Stimulated activated effector memory CD8-positive, alpha-beta T cell treated with anti-CD3 and anti-CD28 coated beads, Interleukin-12 subunit alpha, Interleukin-12 subunit beta, amount 100 ng/mL, for 72 hours (primary cell): ENCODE measurements at regions not wholly inside any gene's neighbourhood (a gene's known extent, or its start where the extent isn't known, plus 50 kb on each side); places are given as distances from the start of the nearest gene placed in this dataset.
A peak's percentile ranks its signal among the peaks of the same experiment; 100 is the strongest.

Experiments used
- ATAC-seq: fragments of 150-1000 bp; cut with Tn5 transposase; 2 replicates; pipeline ENCODE4 v1.10.0; 2021
- DNase-seq, 2 donors: peaks; one replicate each; pipeline ENCODE4 v3.0.0; 2021 to 2022; ENCODE audit warnings: low spot score in 2 of 2
- H3K27ac Mint-ChIP-seq: one replicate; pipeline ENCODE4 v1.8.0; 2022; ENCODE audit warnings: mild to moderate bottlenecking, mixed read lengths
- H3K36me3 Mint-ChIP-seq: one replicate; pipeline ENCODE4 v1.8.0; 2022; ENCODE audit warnings: mild to moderate bottlenecking, mixed read lengths
- H3K4me1 Mint-ChIP-seq: one replicate; pipeline ENCODE4 v1.8.0; 2022; ENCODE audit warnings: mixed read lengths
- H3K4me3 Mint-ChIP-seq: one replicate; pipeline ENCODE4 v1.8.0; 2022; ENCODE audit warnings: mild to moderate bottlenecking, mixed read lengths
- H3K9me3 Mint-ChIP-seq: one replicate; pipeline ENCODE4 v1.8.0; 2022; ENCODE audit warnings: mixed read lengths

- DNase-seq = no peak
- Mint-ChIP-seq H3K27ac (no peak overlapping the region), H3K36me3 (no peaks in the 10 kb centered on the region)
Observed at GRCh38 chr13:42707048-42707447, 74.3 kb upstream of the FAM216B start.

GRCh38 chr13:42707586-42707985, 73.8 kb upstream of the FAM216B start:
- no peaks in the 10 kb centered on the region for H3K9me3 Mint-ChIP-seq

More at GRCh38 chr13:42707048-42707447, 74.3 kb upstream of the FAM216B start:
- Mint-ChIP-seq H3K9me3 (no peaks in the 10 kb centered on the region), H3K4me1 (no peaks in the 10 kb centered on the region), H3K4me3 (no peak overlapping the region)
- no peak for ATAC-seq

GRCh38 chr13:42708391-42708790, 73.0 kb upstream of the FAM216B start:
- no peak for DNase-seq
- Mint-ChIP-seq H3K27ac (no peak overlapping the region), H3K4me3 (no peak overlapping the region), H3K4me1 (no peaks in the 10 kb centered on the region), H3K9me3 (no peaks in the 10 kb centered on the region), H3K36me3 (no peaks in the 10 kb centered on the region)
- ATAC-seq = no peak

More at GRCh38 chr13:42707586-42707985, 73.8 kb upstream of the FAM216B start:
- ATAC-seq = no peak
- Mint-ChIP-seq H3K36me3 (no peaks in the 10 kb centered on the region), H3K4me1 (no peaks in the 10 kb centered on the region), H3K27ac (no peak overlapping the region), H3K4me3 (no peak overlapping the region)
- no peak for DNase-seq

- no peaks in the 10 kb centered on the region for H3K4me1 Mint-ChIP-seq
- H3K4me3 Mint-ChIP-seq = no peak overlapping the region
- no peaks in the 10 kb centered on the region for H3K36me3 Mint-ChIP-seq
Observed at GRCh38 chr13:42709276-42709675, 72.1 kb upstream of the FAM216B start.

GRCh38 chr13:42715909-42716308, 65.5 kb upstream of the FAM216B start:
- no peak overlapping the region for H3K27ac Mint-ChIP-seq
- no peak overlapping the region for H3K4me3 Mint-ChIP-seq
- ATAC-seq = no peak
- H3K4me1 Mint-ChIP-seq = no peaks in the 10 kb centered on the region
- no peak for DNase-seq
- H3K36me3 Mint-ChIP-seq = no peaks in the 10 kb centered on the region
- H3K9me3 Mint-ChIP-seq = no peaks in the 10 kb centered on the region

More at GRCh38 chr13:42709276-42709675, 72.1 kb upstream of the FAM216B start:
- ATAC-seq (no peak), DNase-seq (no peak)
- H3K27ac Mint-ChIP-seq = no peak overlapping the region
- H3K9me3 Mint-ChIP-seq = no peaks in the 10 kb centered on the region

- Mint-ChIP-seq H3K4me3 (no peak overlapping the region), H3K4me1 (no peaks in the 10 kb centered on the region), H3K27ac (no peak overlapping the region), H3K36me3 (no peaks in the 10 kb centered on the region), H3K9me3 (no peaks in the 10 kb centered on the region)
- ATAC-seq = no peak
- no peak for DNase-seq
Observed at GRCh38 chr13:42717176-42717575, 64.2 kb upstream of the FAM216B start.

GRCh38 chr13:42720113-42720857, 61.1 kb upstream of the FAM216B start:
- Mint-ChIP-seq H3K4me1 (no peaks in the 10 kb centered on the region), H3K4me3 (no peak overlapping the region), H3K36me3 (no peaks in the 10 kb centered on the region), H3K27ac (no peak overlapping the region), H3K9me3 (no peaks in the 10 kb centered on the region)
- ATAC-seq (peak; percentile 93), DNase-seq (no peak)

GRCh38 chr13:42720858-42721219, 60.5 kb upstream of the FAM216B start:
- ATAC-seq = peak; percentile 38
- Mint-ChIP-seq H3K27ac (no peak overlapping the region), H3K36me3 (no peaks in the 10 kb centered on the region)

GRCh38 chr13:42722883-42723539, 58.4 kb upstream of the FAM216B start:
- no peak for ATAC-seq

More at GRCh38 chr13:42720858-42721219, 60.5 kb upstream of the FAM216B start:
- no peak for DNase-seq
- no peaks in the 10 kb centered on the region for H3K4me1 Mint-ChIP-seq
- H3K9me3 Mint-ChIP-seq = no peaks in the 10 kb centered on the region
- no peak overlapping the region for H3K4me3 Mint-ChIP-seq

GRCh38 chr13:42728507-42729180, 52.7 kb upstream of the FAM216B start:
- Mint-ChIP-seq H3K9me3 (peaks cover 6% of the 10 kb centered on the region), H3K4me3 (no peak overlapping the region), H3K4me1 (no peaks in the 10 kb centered on the region), H3K27ac (no peak overlapping the region), H3K36me3 (no peaks in the 10 kb centered on the region)
- DNase-seq = no peak
- ATAC-seq = peak; percentile 11

More at GRCh38 chr13:42722883-42723539, 58.4 kb upstream of the FAM216B start:
- DNase-seq = no peak
- Mint-ChIP-seq H3K27ac (no peak overlapping the region), H3K4me1 (no peaks in the 10 kb centered on the region), H3K36me3 (no peaks in the 10 kb centered on the region), H3K4me3 (no peak overlapping the region), H3K9me3 (peaks cover 6% of the 10 kb centered on the region)

GRCh38 chr13:42729857-42730402, 51.5 kb upstream of the FAM216B start:
- no peaks in the 10 kb centered on the region for H3K36me3 Mint-ChIP-seq
- ATAC-seq = no peak
- peaks cover 6% of the 10 kb centered on the region for H3K9me3 Mint-ChIP-seq
- no peak for DNase-seq
- no peaks in the 10 kb centered on the region for H3K4me1 Mint-ChIP-seq
- no peak overlapping the region for H3K4me3 Mint-ChIP-seq
- no peak overlapping the region for H3K27ac Mint-ChIP-seq
